ENCODE measurements at regions not wholly inside any gene's neighbourhood (a gene's known extent, or its start where the extent isn't known, plus 50 kb on each side); places are given as distances from the start of the nearest gene placed in this dataset.
A peak's percentile ranks its signal among the peaks of the same experiment; 100 is the strongest.
"Not testable (repeated sequence)": the region's sequence is repeated elsewhere in the genome, so short reads cannot be mapped to it uniquely, and the experiment has no call there.

- POLR2A ChIA-PET (ENCODE audit: low non-redundant PET); DNase-seq (ENCODE audit: low spot score); CTCF ChIA-PET; H3K27ac ChIP-seq: not testable (repeated sequence)
These were observed 50.6 kb upstream of the ZNG1B start for GRCh38 chr2:113386780-113387433.

GRCh38 chr2:113379621-113380020, 57.9 kb upstream of the ZNG1B start:
- DNase-seq (ENCODE audit: low spot score); H3K27ac ChIP-seq; POLR2A ChIA-PET (ENCODE audit: low non-redundant PET); CTCF ChIA-PET: not testable (repeated sequence)

GRCh38 chr2:113376913-113377445, 60.5 kb upstream of the ZNG1B start:
- ChIA-PET POLR2A (ENCODE audit: low non-redundant PET) (no interaction called here), CTCF (interaction anchor here (0.6 kb wide), 1 partner anchor 575 kb away, joined by 3 read pairs; no protein-coding TSS in a partner anchor)
- DNase-seq (ENCODE audit: low spot score) = no peak
- no peak for TF ChIP-seq CTCF (conservative IDR thresholded peaks at IDR 0.05; ENCODE audit: low read depth)
- H3K27ac ChIP-seq = no peak overlapping the region

- ChIA-PET CTCF (interaction anchor here (0.6 to 1.3 kb wide), 3 partner anchors 14 to 575 kb away, joined by 3 to 4 read pairs (median 3); no protein-coding TSS in a partner anchor), POLR2A (ENCODE audit: low non-redundant PET) (no interaction called here)
- DNase-seq (ENCODE audit: low spot score) = no peak
- no peak overlapping the region for H3K27ac ChIP-seq
- no peak for TF ChIP-seq CTCF (conservative IDR thresholded peaks at IDR 0.05; ENCODE audit: low read depth)
These were observed 61.1 kb upstream of the ZNG1B start for GRCh38 chr2:113376253-113376912.

GRCh38 chr2:113374857-113375256, 62.6 kb upstream of the ZNG1B start:
- CTCF ChIA-PET; POLR2A ChIA-PET (ENCODE audit: low non-redundant PET); H3K27ac ChIP-seq; DNase-seq (ENCODE audit: low spot score): not testable (repeated sequence)

GRCh38 chr2:113372258-113372834, 65.1 kb upstream of the ZNG1B start:
- H3K27ac ChIP-seq; DNase-seq (ENCODE audit: low spot score); POLR2A ChIA-PET (ENCODE audit: low non-redundant PET): not testable (repeated sequence)
- CTCF ChIA-PET = interaction anchor here (1.6 to 3.1 kb wide), 2 partner anchors 123 to 168 kb away, joined by 3 to 12 read pairs; no protein-coding TSS in a partner anchor

GRCh38 chr2:113370478-113371091, 66.9 kb upstream of the ZNG1B start:
- ChIA-PET CTCF (interaction anchor here (0.6 to 3.1 kb wide), 9 partner anchors 10 to 1744 kb away, joined by 3 to 12 read pairs (median 4); no protein-coding TSS in a partner anchor), POLR2A (ENCODE audit: low non-redundant PET) (no interaction called here)
- DNase-seq (ENCODE audit: low spot score) = peak; percentile 76

More at GRCh38 chr2:113370478-113371091, 66.9 kb upstream of the ZNG1B start:
- peak; percentile 70 for TF ChIP-seq CTCF (conservative IDR thresholded peaks at IDR 0.05; ENCODE audit: low read depth)
- H3K27ac ChIP-seq = no peak overlapping the region
